K562 (cell line): ENCODE measurements at regions not wholly inside any gene's neighbourhood (a gene's known extent, or its start where the extent isn't known, plus 50 kb on each side); places are given as distances from the start of the nearest gene placed in this dataset.

Experiments
- ATAC-seq: fragments of 200-7000 bp; cut with Tn5 transposase; 3 replicates; pipeline ENCODE4 v1.9.1; 2020; ENCODE audit warnings: moderate library complexity
- BruUV-seq: library from RNA; stranded (reverse); fragments of 400-500 nt; replicated peaks from 2 replicates; lab custom pipeline; 2021; lab: Mats Ljungman, UMichigan
- CTCF ChIA-PET: fragments of 300-600 bp; formaldehyde crosslinking; extraction: SDS; loops from one replicate; lab custom pipeline; 2021; ENCODE audit warnings: low intra/inter-chr PET ratio; lab: Yijun Ruan, JAX
- POLR2A ChIA-PET: fragments of 300-600, 350-650 bp; sonication (Branson Sonifier 250); formaldehyde crosslinking; extraction: SDS; loops from one replicate; lab custom pipeline; 2021; ENCODE audit warnings: antibody characterized with exemption, inconsistent platforms; lab: Yijun Ruan, JAX
- DNase-seq, 4 experiments: peaks; one replicate each; pipeline versions ENCODE4 v3.0.0 to v3.0.0-alpha.2; 2011 to 2018; ENCODE audit warnings: low spot score in 3 of 4, mixed read lengths in 3 of 4; ENCODE audit errors: extremely low read depth in 1 of 4
- FAIRE-seq: peaks from 2 replicates; lab custom pipeline; 2011; peaks lifted over from hg19 to GRCh38; lab: Jason Lieb, UNC
- H2AFZ ChIP-seq: 2 replicates; pipeline ENCODE4 v1.6.0; 2011; ENCODE audit warnings: low read depth, low read length, control low read depth, inconsistent platforms
- H3K27ac ChIP-seq: fragments of 200-600 bp; 3 replicates; pipeline ENCODE4 v1.8.0; 2011; ENCODE audit warnings: low read depth, mild to moderate bottlenecking, control low read depth, inconsistent platforms, low read length, moderate library complexity, mixed read lengths; ENCODE audit errors: extremely low read depth
- H3K27me3 ChIP-seq, 2 experiments: fragments of 300-600 bp in 1 of 2; 2 replicates in 1 of 2; 3 replicates in 1 of 2; pipeline versions ENCODE4 v1.6.0 to v1.8.0; 2011; ENCODE audit warnings: inconsistent platforms in 2 of 2, low read length in 2 of 2, mild to moderate bottlenecking in 1 of 2, mixed read lengths in 1 of 2, moderate library complexity in 1 of 2; ENCODE audit not compliant: control insufficient read depth in 2 of 2, insufficient read depth in 2 of 2
- H3K36me3 ChIP-seq: fragments of 300-600 bp; 3 replicates; pipeline ENCODE4 v1.8.0; 2011; ENCODE audit warnings: mild to moderate bottlenecking, low read length, inconsistent platforms; ENCODE audit not compliant: control insufficient read depth, insufficient read depth
- H3K4me1 ChIP-seq, 2 experiments: fragments of 200-600 bp in 1 of 2; replicated peaks in 1 of 2; 2 replicates in 1 of 2; 3 replicates in 1 of 2; pipeline versions ENCODE4 v1.5.1 to v1.8.0; 2011; ENCODE audit warnings: inconsistent platforms in 2 of 2, low read length in 2 of 2, mild to moderate bottlenecking in 1 of 2, mixed read lengths in 1 of 2, moderate library complexity in 1 of 2; ENCODE audit not compliant: control insufficient read depth in 2 of 2, insufficient read depth in 2 of 2
- H3K4me2 ChIP-seq: 2 replicates; pipeline ENCODE4 v1.6.1; 2011; ENCODE audit warnings: low read length, control low read depth, inconsistent platforms, mixed read lengths; ENCODE audit not compliant: insufficient read depth
- H3K4me3 ChIP-seq: fragments of 200-600 bp; sonication (generic), shearing (Covaris generic); 2 replicates; pipeline ENCODE4 v1.5.1; 2016; ENCODE audit warnings: control low read depth, inconsistent platforms
- H3K79me2 ChIP-seq: fragments of 200-600 bp; 3 replicates; pipeline ENCODE4 v1.8.0; 2011; ENCODE audit warnings: low read length, inconsistent platforms; ENCODE audit not compliant: control insufficient read depth, insufficient read depth
- H3K9ac ChIP-seq, 2 experiments: 2 replicates each; pipeline versions ENCODE4 v1.6.0 to v1.6.1; 2011; ENCODE audit warnings: low read depth in 2 of 2, low read length in 2 of 2, control low read depth in 1 of 2, inconsistent platforms in 1 of 2, mild to moderate bottlenecking in 1 of 2, mixed read lengths in 1 of 2; ENCODE audit not compliant: insufficient read depth in 1 of 2
- H3K9me1 ChIP-seq: one replicate; pipeline ENCODE4 v1.6.0; 2011; ENCODE audit warnings: inconsistent platforms, mild to moderate bottlenecking, low read length, moderate library complexity; ENCODE audit not compliant: control insufficient read depth, insufficient read depth
- H3K9me3 ChIP-seq: replicated peaks from 2 replicates; pipeline ENCODE4 v1.5.1; 2011; ENCODE audit warnings: low read depth, low read length, inconsistent platforms; ENCODE audit not compliant: control insufficient read depth, insufficient read depth
- H4K20me1 ChIP-seq: replicated peaks from 2 replicates; pipeline ENCODE4 v1.6.1; 2011; ENCODE audit warnings: low read length, inconsistent platforms, mixed read lengths; ENCODE audit not compliant: control insufficient read depth, insufficient read depth
- C11orf30 ChIP-seq: fragments of 450-650 bp; IDR thresholded peaks from 2 replicates; pipeline ENCODE4 v1.6.1; 2016; ENCODE audit warnings: low read depth, mild to moderate bottlenecking
- HLTF ChIP-seq: fragments of 450-650 bp; IDR thresholded peaks from 2 replicates; pipeline ENCODE4 v1.6.1; 2016
- HMGN3 ChIP-seq: IDR thresholded peaks from 2 replicates; pipeline ENCODE4 v1.6.1; 2011; ENCODE audit warnings: borderline replicate concordance, low read depth, mild to moderate bottlenecking, mixed read lengths, low read length; ENCODE audit not compliant: insufficient read length; ENCODE audit errors: extremely low read depth
- KLF10 ChIP-seq: fragments of 250-450 bp; sonication (Bioruptor Pico); IDR thresholded peaks from 2 replicates; pipeline ENCODE4 v1.6.1; 2021; ENCODE audit warnings: matching md5 sums
- POLR2H ChIP-seq: IDR thresholded peaks from 2 replicates; pipeline ENCODE4 v1.6.1; 2016; ENCODE audit warnings: missing genetic modification characterization, low read depth, mild to moderate bottlenecking, control low read depth, missing compliant biosample characterization, moderate library complexity
- POU5F1 ChIP-seq: fragments of 150-350 bp; IDR thresholded peaks from 2 replicates; pipeline ENCODE4 v1.6.1; 2014; ENCODE audit warnings: borderline replicate concordance, low read length, low read depth, mild to moderate bottlenecking; ENCODE audit not compliant: partially characterized antibody
- TCFL5 ChIP-seq: fragments of 250-450 bp; sonication (Bioruptor Pico); conservative IDR thresholded peaks from 2 replicates; pipeline ENCODE4 v1.6.1; 2021; ENCODE audit warnings: mild to moderate bottlenecking, moderate library complexity, matching md5 sums
- ZNF124 ChIP-seq: sonication (generic); formaldehyde crosslinking; IDR thresholded peaks from 2 replicates; pipeline ENCODE4 v1.8.1; 2022; ENCODE audit warnings: missing genetic modification reagents
- ZNF165 ChIP-seq: fragments of 250-450 bp; sonication (Bioruptor Pico); IDR thresholded peaks from 2 replicates; pipeline ENCODE4 v1.4.0; 2020; ENCODE audit warnings: borderline replicate concordance
- ZNF384 ChIP-seq: IDR thresholded peaks from 2 replicates; pipeline ENCODE4 v1.6.1; 2012; ENCODE audit warnings: low read depth, low read length, improper control_type of control experiment
- ZZZ3 ChIP-seq: fragments of 450-650 bp; IDR thresholded peaks from 2 replicates; pipeline ENCODE4 v1.6.1; 2016; ENCODE audit warnings: antibody characterized with exemption, mild to moderate bottlenecking, moderate library complexity
- WGBS: fragments of 100-300 bp; shearing (Covaris generic); methylation state at CpG from one replicate; pipeline ENCODE4 v1.1.6; 2016; ENCODE audit warnings: low coverage, mixed read lengths; ENCODE audit not compliant: insufficient coverage; ENCODE audit errors: missing lambda C conversion rate; 5-methylcytosine and 5-hydroxymethylcytosine counted together
- in situ Hi-C: fragments of 300-500 bp; cut with MboI; formaldehyde crosslinking; loops from 4 replicates; pipeline ENCODE4 v1.15.0; 2018; ENCODE audit warnings: inconsistent platforms, mixed read lengths
- intact Hi-C: fragments of 100-400 bp; cut with micrococcal nuclease; formaldehyde crosslinking; loops from 2 replicates; pipeline ENCODE4 v1.14.2; 2022
- TF ChIP-seq, protein P1 (sequence below), 2 experiments: IDR thresholded peaks; 2 replicates each; pipeline ENCODE4 v1.6.1; 2011; ENCODE audit warnings: borderline replicate concordance in 1 of 2, control low read depth in 1 of 2, low read depth in 1 of 2, low read length in 1 of 2, mild to moderate bottlenecking in 1 of 2, mixed read lengths in 1 of 2, moderate library complexity in 1 of 2; ENCODE audit not compliant: insufficient read depth in 1 of 2, insufficient read length in 1 of 2, poor library complexity in 1 of 2, severe bottlenecking in 1 of 2; ENCODE audit errors: extremely low read depth in 1 of 2

DNA sequence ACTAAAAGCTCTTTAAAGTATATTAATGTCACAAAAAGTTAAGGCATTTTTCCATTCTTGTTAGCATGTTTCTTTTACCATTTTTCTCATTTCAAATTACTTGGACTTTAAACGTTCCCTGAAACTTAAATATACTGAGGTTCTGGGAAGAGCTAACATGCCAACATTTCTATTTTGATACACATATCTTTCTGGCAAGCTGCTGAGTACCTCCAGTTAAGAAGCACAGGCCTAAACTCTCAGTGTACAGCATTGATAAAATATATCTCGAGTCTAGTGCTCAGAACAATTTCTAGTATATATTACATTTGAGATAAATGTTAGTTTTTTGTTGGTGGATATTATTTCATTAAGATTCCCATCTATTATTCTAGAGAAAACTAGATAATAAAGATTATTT lies 612.9 kb upstream of the KCND2 start:
- Histone ChIP-seq H3K9me3 (no peaks in the 10 kb centered on the region), H2AFZ (no peak overlapping the region), H3K9me1 (no peaks in the 10 kb centered on the region), H3K27ac (no peak overlapping the region), H3K27me3 (no peaks in the 10 kb centered on the region), H3K79me2 (no peaks in the 10 kb centered on the region), H3K4me1 (no peaks in the 10 kb centered on the region), H4K20me1 (no peaks in the 10 kb centered on the region), H3K4me3 (no peak overlapping the region)
- intact Hi-C loops, result no loop called here
- CTCF ChIA-PET, result no interaction called here
- BruUV-seq, result no TSS peak
- DNase-seq, result no peak
- no peak for TF ChIP-seq ZNF124
- no peak for TF ChIP-seq POU5F1
- no peak for TF ChIP-seq ZNF384
- no peak for TF ChIP-seq ZNF165
- TF ChIP-seq KLF10, result no peak
- no peak for TF ChIP-seq C11orf30
- TF ChIP-seq, all 486 proteins: peak for 0
- Histone ChIP-seq H3K36me3 (no peaks in the 10 kb centered on the region), H3K9ac (no peak overlapping the region), H3K4me2 (no peak overlapping the region)
- ATAC-seq (no peak), FAIRE-seq (no peak)
- in situ Hi-C loops, result no loop called here
- POLR2A ChIA-PET, result no interaction called here
- WGBS, result 48% methylated on average over 2 of the region's 2 CpGs

DNA sequence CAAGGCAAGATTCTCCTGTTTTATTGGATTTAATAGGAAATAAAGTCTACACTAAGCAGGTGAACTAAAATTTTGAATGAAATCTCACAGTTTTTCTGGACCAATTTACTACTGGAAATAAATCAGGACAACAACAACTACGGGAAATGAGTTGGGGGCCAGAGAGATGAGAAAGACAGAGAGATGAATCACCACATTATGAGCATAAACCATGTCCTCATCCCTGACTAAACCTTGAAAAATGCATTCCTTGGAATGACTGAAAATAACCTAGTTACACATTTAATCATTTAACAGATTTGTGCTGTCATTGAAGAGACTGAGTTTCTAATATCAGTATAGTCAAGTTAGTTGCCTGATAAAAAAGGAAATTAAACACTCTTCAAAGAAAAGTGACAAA lies 608.4 kb upstream of the KCND2 start:
- 35% methylated on average over 1 of the region's 1 CpG for WGBS
- Histone ChIP-seq H4K20me1 (no peaks in the 10 kb centered on the region), H2AFZ (no peak overlapping the region), H3K27me3 (no peaks in the 10 kb centered on the region), H3K9me1 (no peaks in the 10 kb centered on the region), H3K36me3 (no peaks in the 10 kb centered on the region), H3K9ac (no peak overlapping the region), H3K9me3 (no peaks in the 10 kb centered on the region), H3K27ac (no peak overlapping the region), H3K4me3 (no peak overlapping the region), H3K4me1 (no peaks in the 10 kb centered on the region), H3K79me2 (no peaks in the 10 kb centered on the region), H3K4me2 (no peak overlapping the region)
- ATAC-seq, result no peak
- ChIA-PET CTCF (no interaction called here), POLR2A (no interaction called here)
- in situ Hi-C loops (no loop called here), intact Hi-C loops (no loop called here)
- BruUV-seq, result no TSS peak
- no peak for DNase-seq
- no peak for FAIRE-seq
- TF ChIP-seq ZZZ3 (no peak), POLR2H (no peak), TCFL5 (CRISPR knock-in tag) (no peak), HMGN3 (no peak), HLTF (no peak)
- TF ChIP-seq, protein P1, sequence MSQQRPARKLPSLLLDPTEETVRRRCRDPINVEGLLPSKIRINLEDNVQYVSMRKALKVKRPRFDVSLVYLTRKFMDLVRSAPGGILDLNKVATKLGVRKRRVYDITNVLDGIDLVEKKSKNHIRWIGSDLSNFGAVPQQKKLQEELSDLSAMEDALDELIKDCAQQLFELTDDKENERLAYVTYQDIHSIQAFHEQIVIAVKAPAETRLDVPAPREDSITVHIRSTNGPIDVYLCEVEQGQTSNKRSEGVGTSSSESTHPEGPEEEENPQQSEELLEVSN (IDR thresholded peaks at IDR 0.05; ENCODE audit: borderline replicate concordance in 1 of 2, extremely low read depth in 1 of 2, insufficient read depth in 1 of 2, insufficient read length in 1 of 2, low read depth in 1 of 2, low read length in 1 of 2, poor library complexity in 1 of 2, severe bottlenecking in 1 of 2), result no peak
